Activated CD4-positive, CD25-positive, alpha-beta regulatory T cell treated with anti-CD3 and anti-CD28 coated beads, Interleukin-2, amount 50 U/mL, for 72 hours (primary cell): ENCODE measurements at regions not wholly inside any gene's neighbourhood (a gene's known extent, or its start where the extent isn't known, plus 50 kb on each side); places are given as distances from the start of the nearest gene placed in this dataset.

Experiments used
- DNase-seq: peaks from one replicate; pipeline ENCODE4 v3.0.0; 2021

DNA sequence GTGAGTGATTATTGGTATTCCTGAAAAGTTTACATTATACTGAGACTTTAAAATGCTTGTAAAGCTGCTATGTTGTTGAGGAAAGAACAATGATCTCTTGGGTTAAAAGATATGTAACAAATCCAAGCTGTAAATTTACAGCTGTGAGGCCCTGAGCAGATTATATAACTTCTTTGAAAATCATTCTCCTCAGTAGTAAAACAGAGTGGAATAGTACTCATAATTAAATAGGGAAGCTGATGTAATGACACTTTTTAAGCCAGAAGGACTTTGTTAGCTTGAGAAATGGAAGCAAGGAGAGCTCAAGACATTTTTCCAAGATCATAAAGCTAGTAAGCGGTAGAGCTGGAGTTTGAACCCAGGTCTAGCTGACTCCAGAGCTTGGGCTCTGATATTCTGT, 363.9 kb downstream of the TMEM135 start:
- DNase-seq: no peak

DNA sequence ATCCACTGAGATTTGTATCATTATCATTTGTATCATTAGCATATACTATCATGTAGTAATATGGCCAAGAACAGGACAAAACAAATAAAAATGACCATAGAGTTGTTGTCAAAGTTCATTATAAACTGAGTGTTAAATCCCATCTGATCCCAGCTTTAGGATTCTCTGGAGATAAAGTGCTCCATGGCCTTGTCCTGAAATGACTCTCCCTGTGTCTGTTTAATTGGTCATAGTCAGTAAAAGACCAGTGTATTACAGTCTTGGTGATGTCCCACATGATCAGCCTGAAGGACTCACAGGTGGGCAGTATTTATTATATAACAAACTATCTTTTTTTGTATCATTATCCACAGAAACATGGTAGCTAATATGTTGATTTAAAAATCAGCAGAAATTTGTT, 361.6 kb downstream of the TMEM135 start:
- DNase-seq: no peak

DNA sequence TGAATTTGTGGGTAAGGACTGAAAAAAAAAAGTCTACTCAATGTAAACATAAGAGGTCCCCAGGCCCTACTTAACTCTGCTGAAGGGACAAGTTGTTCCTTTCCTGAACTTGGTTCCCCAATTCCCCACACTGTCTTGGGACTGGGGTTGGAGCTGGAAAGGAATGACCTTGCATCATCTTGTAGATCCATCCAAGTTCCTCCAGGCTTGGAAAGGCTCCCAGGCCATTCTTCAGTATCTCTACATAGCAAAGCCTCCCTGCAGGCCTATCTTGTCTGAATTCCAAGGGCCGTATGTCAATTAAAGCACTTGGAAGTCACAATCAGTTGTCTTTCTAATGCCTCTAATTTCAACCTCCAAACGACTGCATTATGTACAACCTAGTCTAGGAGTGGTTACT, 361.2 kb downstream of the TMEM135 start:
- no peak for DNase-seq

DNA sequence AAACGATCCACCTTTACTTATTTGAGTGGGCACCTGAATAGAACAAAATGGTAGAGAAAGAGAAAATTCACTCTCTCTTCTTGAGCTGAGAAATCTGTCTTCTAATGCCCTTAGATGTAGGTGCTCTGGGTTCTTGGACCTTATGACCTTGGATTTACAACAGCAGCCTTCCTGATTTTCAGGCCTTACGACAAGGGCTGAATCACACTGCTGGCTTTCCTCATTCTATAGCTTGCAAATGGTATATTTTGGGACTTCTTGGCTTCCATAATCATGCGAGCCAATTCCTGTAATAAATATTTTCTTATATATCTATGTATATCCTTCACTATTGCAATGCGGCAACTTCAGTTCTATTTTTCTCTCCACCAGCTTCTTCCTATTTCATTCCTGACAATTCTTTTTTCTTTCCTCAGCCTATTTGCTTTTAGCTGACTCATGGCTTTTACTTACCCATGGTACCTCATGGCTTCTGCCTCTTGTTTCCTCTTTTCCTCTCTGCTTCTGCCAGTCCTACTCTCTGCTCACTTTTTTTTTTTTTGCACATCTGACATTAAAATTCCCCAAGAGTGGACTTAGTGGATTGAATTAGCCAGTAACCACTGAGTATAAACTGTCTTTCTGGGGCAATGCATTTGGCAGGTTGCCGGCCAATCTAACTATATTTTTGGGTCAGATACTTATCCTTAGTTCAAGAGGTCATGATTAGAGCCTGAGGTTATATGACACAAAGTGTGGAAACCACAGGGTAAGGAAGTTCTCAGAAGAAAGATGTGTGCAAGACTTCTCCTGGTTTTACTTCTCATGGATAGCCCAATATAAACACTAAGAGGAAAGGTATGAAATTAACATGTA, 359.5 kb downstream of the TMEM135 start:
- DNase-seq: no peak

DNA sequence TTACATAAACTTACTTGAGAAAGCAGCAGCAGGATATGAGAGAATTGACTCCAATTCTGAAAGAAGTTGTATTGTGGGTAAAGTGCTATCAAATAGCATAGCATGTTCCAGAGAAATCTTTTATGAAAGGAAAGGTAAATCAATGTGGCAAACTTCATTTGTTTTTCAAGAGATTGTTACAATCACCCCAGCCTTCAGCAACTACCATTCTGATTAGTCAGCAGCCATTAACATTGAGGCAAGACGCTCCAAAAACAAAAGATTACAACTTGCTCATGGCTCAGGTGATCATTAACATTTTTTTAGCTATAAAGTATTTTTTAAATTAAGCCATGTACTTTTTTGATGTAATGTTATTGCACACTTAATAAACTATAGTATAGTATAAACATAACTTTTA, 357.2 kb downstream of the TMEM135 start:
- no peak for DNase-seq

DNA sequence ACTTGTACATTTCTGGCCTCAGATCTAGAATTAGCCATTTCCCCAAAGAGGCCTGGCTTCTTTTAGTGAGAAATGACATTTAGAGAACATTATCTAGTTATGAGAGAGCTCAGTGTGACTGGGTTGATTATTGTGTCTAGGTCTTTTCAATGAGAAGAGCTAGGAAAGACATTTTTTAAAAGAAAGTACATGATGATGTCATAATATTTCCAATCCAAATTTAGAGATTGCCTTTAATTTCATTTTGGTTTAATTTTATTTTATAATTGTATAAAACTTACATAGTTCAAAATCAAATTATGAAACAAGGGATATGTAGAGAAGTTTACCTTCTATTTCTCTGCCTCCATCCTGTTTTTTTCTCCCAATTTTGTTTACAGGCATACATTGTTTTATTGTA, 354.9 kb downstream of the TMEM135 start:
- no peak for DNase-seq

DNA sequence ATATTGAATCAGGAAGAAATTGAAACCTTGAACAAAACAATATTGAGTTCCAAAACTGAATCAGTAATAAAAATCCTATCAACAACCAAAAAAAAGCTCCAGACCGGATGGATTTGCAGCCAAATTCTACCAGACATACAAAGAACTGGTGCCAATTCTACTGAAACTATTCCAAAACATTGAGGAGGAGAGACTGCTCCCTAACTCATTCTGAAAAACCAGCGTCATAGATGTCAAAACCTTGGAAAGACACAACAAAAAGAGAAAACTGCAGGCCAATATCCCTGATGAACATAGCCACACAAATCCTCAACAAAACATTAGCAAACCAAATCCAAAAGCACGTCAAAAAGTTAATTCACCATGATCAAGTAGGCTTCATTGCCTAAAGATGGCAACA, 353.8 kb downstream of the TMEM135 start:
- DNase-seq: no peak

DNA sequence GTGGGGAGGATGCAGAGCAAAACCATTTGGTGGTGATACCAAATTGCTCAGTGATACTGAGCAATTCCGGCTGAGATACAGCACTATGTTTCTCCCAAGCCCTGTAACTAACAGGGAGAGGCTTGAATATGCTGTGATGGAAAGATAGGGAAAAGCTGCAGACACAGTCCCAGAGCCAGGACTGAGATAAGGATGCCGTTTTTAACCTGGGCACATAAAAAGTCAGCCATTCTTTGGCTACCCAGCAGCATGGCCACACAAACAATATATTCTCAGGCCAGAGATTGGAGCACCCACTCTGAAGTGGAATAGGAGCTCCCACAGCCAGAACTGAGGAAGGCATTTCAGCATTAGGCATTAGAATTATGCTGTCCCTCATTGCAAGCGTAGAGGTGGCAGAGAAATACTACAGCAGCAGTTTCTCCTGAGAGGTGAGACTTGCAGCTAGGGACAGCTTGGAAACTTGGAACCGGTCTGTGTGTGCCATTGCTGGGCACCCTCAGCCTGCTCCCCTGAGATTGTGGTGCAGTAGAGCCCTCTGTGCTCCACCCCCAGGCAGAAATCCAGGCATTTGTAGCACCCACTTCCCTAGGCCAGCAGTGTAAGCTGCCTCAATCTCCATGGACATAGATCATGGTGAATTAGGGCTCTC, 346.5 kb downstream of the TMEM135 start:
- DNase-seq: no peak

DNA sequence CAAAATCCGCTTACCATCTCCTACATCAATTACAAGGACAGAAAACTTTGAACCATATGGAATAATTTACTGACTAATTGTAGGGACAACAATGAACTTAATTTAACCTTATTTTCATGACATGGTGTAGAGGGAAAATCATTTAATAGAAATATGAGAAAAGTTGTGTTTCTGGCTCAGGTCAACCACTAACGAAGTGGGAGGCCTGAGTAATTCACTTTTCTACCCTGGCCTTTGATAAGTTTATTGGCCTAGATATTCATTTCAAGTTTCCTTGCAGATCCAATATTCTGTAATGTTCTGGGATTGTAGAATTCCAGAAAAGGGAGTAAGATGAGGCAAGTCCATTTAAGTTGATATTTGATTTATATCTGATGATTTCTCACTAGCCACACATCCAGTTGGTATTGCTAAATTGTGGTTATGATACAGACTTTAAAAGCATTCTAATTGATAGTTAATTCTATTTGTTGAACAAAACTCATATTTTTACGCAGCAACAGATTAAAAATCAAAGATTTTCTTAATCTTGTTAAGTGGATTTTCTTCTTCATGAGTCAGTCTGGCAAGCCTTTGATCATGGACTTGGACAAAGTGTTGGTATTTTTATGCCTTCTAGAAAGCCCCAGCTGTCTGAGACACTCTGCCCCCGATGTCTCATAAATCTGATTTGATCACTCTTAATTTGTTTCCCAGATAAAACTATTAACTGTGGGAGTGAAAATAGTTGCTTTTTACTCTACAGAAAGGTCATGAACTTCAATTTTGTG, 336.5 kb downstream of the TMEM135 start:
- no peak for DNase-seq
